ENCODE measurements at regions not wholly inside any gene's neighbourhood (a gene's known extent, or its start where the extent isn't known, plus 50 kb on each side); places are given as distances from the start of the nearest gene placed in this dataset.

DNA sequence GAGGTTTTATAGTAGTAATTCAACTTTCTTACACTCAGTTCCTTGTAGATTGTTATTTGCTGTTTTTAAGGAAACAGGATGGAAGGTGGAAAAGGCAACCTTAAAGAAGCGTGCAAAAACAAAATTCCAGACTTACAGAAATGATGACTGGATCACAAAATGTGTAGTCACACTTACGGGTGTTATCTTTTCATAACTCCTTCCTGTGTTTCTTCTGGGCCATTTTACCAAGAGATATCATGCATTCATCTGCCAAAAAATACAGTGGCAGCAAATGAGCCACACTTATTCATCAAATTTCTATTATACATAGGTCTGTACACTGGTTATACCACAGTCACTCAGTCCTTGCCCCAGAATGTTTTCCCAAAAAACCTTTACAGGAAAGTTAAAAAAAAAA, 94.3 kb upstream of the IL6 start:
- WGBS, 2 donors = 66 to 69% methylated on average over 2 of the region's 2 CpGs
- Histone ChIP-seq H3K4me1 (no peaks in the 10 kb centered on the region), H3K4me3 (no peak overlapping the region), H3K27ac (no peak overlapping the region), H3K9me3 (no peaks in the 10 kb centered on the region), H3K27me3 (no peaks in the 10 kb centered on the region), H3K36me3 (ENCODE audit: low read depth, missing control alignments) (no peaks in the 10 kb centered on the region)
- intact Hi-C loops (cut with DNase I; ENCODE audit: low total_unique reads) = no loop called here
- no peak for DNase-seq
- no peak for TF ChIP-seq CTCF (IDR thresholded peaks at IDR 0.05)
- TF ChIP-seq POLR2A (IDR thresholded peaks at IDR 0.05) = no peak

GRCh38 chr7:22631730-22632129, 95.3 kb upstream of the IL6 start:
- Histone ChIP-seq H3K36me3 (ENCODE audit: low read depth, missing control alignments) (no peaks in the 10 kb centered on the region), H3K27ac (no peak overlapping the region), H3K4me3 (no peak overlapping the region), H3K9me3 (no peaks in the 10 kb centered on the region), H3K27me3 (no peaks in the 10 kb centered on the region), H3K4me1 (no peaks in the 10 kb centered on the region)
- TF ChIP-seq POLR2A (IDR thresholded peaks at IDR 0.05) (no peak), CTCF (IDR thresholded peaks at IDR 0.05) (no peak)
- WGBS, 2 donors = 60 to 66% methylated on average over 2 of the region's 2 CpGs
- intact Hi-C loops (cut with DNase I; ENCODE audit: low total_unique reads) = no loop called here
- DNase-seq = no peak

DNA sequence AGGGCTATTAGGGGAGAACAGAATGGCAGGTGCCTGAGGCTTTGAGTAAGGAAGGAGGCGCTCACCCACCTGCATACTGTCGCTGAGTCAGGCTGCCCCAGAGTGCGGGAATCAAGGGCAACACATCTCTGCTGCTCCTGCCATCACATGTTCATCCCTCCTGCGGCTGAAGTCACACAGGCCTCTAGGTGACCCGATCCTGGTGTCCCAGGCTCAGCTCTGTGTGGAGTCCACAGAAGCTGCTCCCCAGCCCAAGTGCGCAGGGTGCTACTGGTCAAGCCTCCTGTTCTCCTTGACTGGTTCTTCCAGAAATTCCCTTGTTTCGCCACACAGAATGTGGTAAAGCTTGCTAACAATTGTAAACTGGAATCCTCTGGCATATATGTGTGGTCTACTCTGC, 96.9 kb upstream of the IL6 start:
- intact Hi-C loops (cut with DNase I; ENCODE audit: low total_unique reads) = no loop called here
- WGBS, 2 donors = 97 to 99% methylated on average over 7 of the region's 7 CpGs
- Histone ChIP-seq H3K4me3 (no peak overlapping the region), H3K9me3 (no peaks in the 10 kb centered on the region), H3K27ac (no peak overlapping the region), H3K36me3 (ENCODE audit: low read depth, missing control alignments) (no peaks in the 10 kb centered on the region), H3K27me3 (no peaks in the 10 kb centered on the region), H3K4me1 (no peaks in the 10 kb centered on the region)
- DNase-seq = no peak
- TF ChIP-seq CTCF (IDR thresholded peaks at IDR 0.05) (no peak), POLR2A (IDR thresholded peaks at IDR 0.05) (no peak)

DNA sequence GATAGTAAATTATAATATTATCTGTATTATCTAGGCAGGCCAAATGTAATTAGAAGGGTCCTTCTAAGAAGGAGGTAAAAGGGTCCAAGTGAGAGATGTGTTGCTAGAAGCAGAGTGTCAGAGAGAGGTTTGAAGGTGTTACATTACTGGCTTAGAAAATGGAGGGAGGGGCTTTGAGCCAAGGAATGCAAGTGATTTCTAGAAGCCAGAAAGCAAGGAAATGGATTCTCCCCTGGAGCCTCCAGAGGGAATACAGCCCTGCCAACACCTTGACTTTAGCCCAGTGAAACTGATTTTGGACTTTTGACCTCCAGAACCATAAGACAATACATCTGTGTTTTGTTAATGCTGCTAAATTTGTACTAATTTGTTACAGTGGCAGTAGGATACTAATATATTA, 97.9 kb upstream of the IL6 start:
- no peaks in the 10 kb centered on the region for H3K36me3 ChIP-seq (ENCODE audit: low read depth, missing control alignments)
- H3K9me3 ChIP-seq = no peaks in the 10 kb centered on the region
- H3K4me1 ChIP-seq = no peaks in the 10 kb centered on the region
- no peak overlapping the region for H3K4me3 ChIP-seq
- no peak for DNase-seq
- H3K27ac ChIP-seq = no peak overlapping the region
- no peak for TF ChIP-seq CTCF (IDR thresholded peaks at IDR 0.05)
- TF ChIP-seq POLR2A (IDR thresholded peaks at IDR 0.05) = no peak
- no peaks in the 10 kb centered on the region for H3K27me3 ChIP-seq
- intact Hi-C loops (cut with DNase I; ENCODE audit: low total_unique reads) = no loop called here

GRCh38 chr7:22628112-22628511, 98.9 kb upstream of the IL6 start:
- WGBS, 2 donors = 97% methylated on average over 1 of the region's 1 CpG
- Histone ChIP-seq H3K27me3 (no peaks in the 10 kb centered on the region), H3K36me3 (ENCODE audit: low read depth, missing control alignments) (no peaks in the 10 kb centered on the region), H3K9me3 (no peaks in the 10 kb centered on the region), H3K27ac (no peak overlapping the region), H3K4me1 (no peaks in the 10 kb centered on the region), H3K4me3 (no peak overlapping the region)
- TF ChIP-seq POLR2A (IDR thresholded peaks at IDR 0.05) = no peak
- no peak for TF ChIP-seq CTCF (IDR thresholded peaks at IDR 0.05)
- intact Hi-C loops (cut with DNase I; ENCODE audit: low total_unique reads) = no loop called here
- DNase-seq = no peak
